Stimulated activated CD8-positive, alpha-beta memory T cell treated with anti-CD3 and anti-CD28 coated beads, Interleukin-4, amount 100 ng/mL, for 4 hours (primary cell): ENCODE measurements at regions not wholly inside any gene's neighbourhood (a gene's known extent, or its start where the extent isn't known, plus 50 kb on each side); places are given as distances from the start of the nearest gene placed in this dataset.
"Not testable (repeated sequence)": the region's sequence is repeated elsewhere in the genome, so short reads cannot be mapped to it uniquely, and the experiment has no call there.

Experiments used
- DNase-seq, 2 donors: peaks; one replicate each; pipeline ENCODE4 v3.0.0-alpha.2; 2020; ENCODE audit warnings: low read depth in 2 of 2, low spot score in 1 of 2

- no peak for DNase-seq
These were observed 312.2 kb upstream of the ADARB2 start for GRCh38 chr10:2049560-2049959.

- no peak for DNase-seq
These were observed 311.1 kb upstream of the ADARB2 start for GRCh38 chr10:2048337-2048973.

GRCh38 chr10:2047679-2048078 lies 310.4 kb upstream of the ADARB2 start:
- DNase-seq = no peak

- no peak for DNase-seq
These were observed 306.1 kb upstream of the ADARB2 start for GRCh38 chr10:2043379-2043778.

- no peak for DNase-seq
These were observed 300.7 kb upstream of the ADARB2 start for GRCh38 chr10:2038036-2038435.

GRCh38 chr10:2037246-2037645 lies 299.9 kb upstream of the ADARB2 start:
- no peak for DNase-seq

GRCh38 chr10:2036209-2036608 lies 298.9 kb upstream of the ADARB2 start:
- DNase-seq = no peak

- DNase-seq = no peak
These were observed 292.7 kb upstream of the ADARB2 start for GRCh38 chr10:2030046-2030445.

- no peak for DNase-seq
These were observed 289.6 kb upstream of the ADARB2 start for GRCh38 chr10:2026936-2027335.

GRCh38 chr10:2024750-2025149 lies 287.4 kb upstream of the ADARB2 start:
- DNase-seq = not testable (repeated sequence)

- DNase-seq = no peak
These were observed 286.4 kb upstream of the ADARB2 start for GRCh38 chr10:2023687-2024086.

- DNase-seq = no peak
These were observed 285.1 kb upstream of the ADARB2 start for GRCh38 chr10:2022401-2022800.

- no peak for DNase-seq
These were observed 283.5 kb upstream of the ADARB2 start for GRCh38 chr10:2020836-2021235.

GRCh38 chr10:2019803-2020202 lies 282.5 kb upstream of the ADARB2 start:
- DNase-seq = no peak

- no peak for DNase-seq
These were observed 282.0 kb upstream of the ADARB2 start for GRCh38 chr10:2019281-2019680.

- no peak for DNase-seq
These were observed 277.2 kb upstream of the ADARB2 start for GRCh38 chr10:2014541-2014940.

GRCh38 chr10:2012209-2012608 lies 274.9 kb upstream of the ADARB2 start:
- DNase-seq = no peak

- no peak for DNase-seq
These were observed 273.9 kb upstream of the ADARB2 start for GRCh38 chr10:2011106-2011716.

- no peak for DNase-seq
These were observed 268.2 kb upstream of the ADARB2 start for GRCh38 chr10:2005546-2005945.

GRCh38 chr10:1992930-1993329 lies 255.6 kb upstream of the ADARB2 start:
- no peak for DNase-seq

GRCh38 chr10:1989090-1989489 lies 251.8 kb upstream of the ADARB2 start:
- DNase-seq = no peak

- DNase-seq = no peak
These were observed 244.7 kb upstream of the ADARB2 start for GRCh38 chr10:1981976-1982375.

GRCh38 chr10:1980459-1980858 lies 243.1 kb upstream of the ADARB2 start:
- DNase-seq = no peak
